ENCODE measurements at regions not wholly inside any gene's neighbourhood (a gene's known extent, or its start where the extent isn't known, plus 50 kb on each side); places are given as distances from the start of the nearest gene placed in this dataset.

GRCh38 chr12:43060742-43061141, 471.2 kb upstream of the PRICKLE1 start:
- DNase-seq (ENCODE audit: low read depth in 6 of 9, low spot score in 9 of 9) = no peak
- Histone ChIP-seq H3K4me1 (ENCODE audit: control insufficient read depth in 2 of 2, insufficient read depth in 2 of 2, low read length in 2 of 2) (no peaks in the 10 kb centered on the region), H3K4me3 (ENCODE audit: low read length in 2 of 2) (no peak overlapping the region), H3K27ac (ENCODE audit: low read depth in 1 of 2, low read length in 1 of 2) (no peak overlapping the region), H3K36me3 (ENCODE audit: control insufficient read depth in 2 of 2, insufficient read depth in 2 of 2, low read length in 1 of 2) (no peaks in the 10 kb centered on the region), H3K27me3 (ENCODE audit: control insufficient read depth in 2 of 2, insufficient read depth in 1 of 2, low read length in 1 of 2) (no peaks in the 10 kb centered on the region), H3K9me3 (ENCODE audit: control insufficient read depth in 2 of 2, insufficient read depth in 1 of 2, low read length in 1 of 2) (peaks cover 0 to 3% of the 10 kb centered on the region in 2 donors)
- 5% methylated on average over 2 of the region's 2 CpGs for WGBS

GRCh38 chr12:43058616-43059015, 469.1 kb upstream of the PRICKLE1 start:
- Histone ChIP-seq H3K4me1 (ENCODE audit: control insufficient read depth in 2 of 2, insufficient read depth in 2 of 2, low read length in 2 of 2) (no peaks in the 10 kb centered on the region), H3K27ac (ENCODE audit: low read depth in 1 of 2, low read length in 1 of 2) (no peak overlapping the region), H3K9me3 (ENCODE audit: control insufficient read depth in 2 of 2, insufficient read depth in 1 of 2, low read length in 1 of 2) (peaks cover 0 to 3% of the 10 kb centered on the region in 2 donors), H3K4me3 (ENCODE audit: low read length in 2 of 2) (no peak overlapping the region), H3K27me3 (ENCODE audit: control insufficient read depth in 2 of 2, insufficient read depth in 1 of 2, low read length in 1 of 2) (no peaks in the 10 kb centered on the region), H3K36me3 (ENCODE audit: control insufficient read depth in 2 of 2, insufficient read depth in 2 of 2, low read length in 1 of 2) (no peaks in the 10 kb centered on the region)
- DNase-seq (ENCODE audit: low read depth in 6 of 9, low spot score in 9 of 9) = no peak
- 95% methylated on average over 4 of the region's 4 CpGs for WGBS

- H3K4me1 ChIP-seq (ENCODE audit: control insufficient read depth in 2 of 2, insufficient read depth in 2 of 2, low read length in 2 of 2) = no peaks in the 10 kb centered on the region
- H3K36me3 ChIP-seq (ENCODE audit: control insufficient read depth in 2 of 2, insufficient read depth in 2 of 2, low read length in 1 of 2) = no peaks in the 10 kb centered on the region
- H3K27ac ChIP-seq (ENCODE audit: low read depth in 1 of 2, low read length in 1 of 2) = no peak overlapping the region
- no peaks in the 10 kb centered on the region for H3K27me3 ChIP-seq (ENCODE audit: control insufficient read depth in 2 of 2, insufficient read depth in 1 of 2, low read length in 1 of 2)
- peaks cover 0 to 3% of the 10 kb centered on the region in 2 donors for H3K9me3 ChIP-seq (ENCODE audit: control insufficient read depth in 2 of 2, insufficient read depth in 1 of 2, low read length in 1 of 2)
- DNase-seq (ENCODE audit: low read depth in 6 of 9, low spot score in 9 of 9) = no peak
- H3K4me3 ChIP-seq (ENCODE audit: low read length in 2 of 2) = no peak overlapping the region
These were observed 468.0 kb upstream of the PRICKLE1 start for GRCh38 chr12:43057566-43057965.

GRCh38 chr12:43054085-43054484, 464.5 kb upstream of the PRICKLE1 start:
- H3K4me1 ChIP-seq (ENCODE audit: control insufficient read depth in 2 of 2, insufficient read depth in 2 of 2, low read length in 2 of 2) = no peaks in the 10 kb centered on the region
- 92% methylated on average over 2 of the region's 2 CpGs for WGBS
- no peaks in the 10 kb centered on the region for H3K27me3 ChIP-seq (ENCODE audit: control insufficient read depth in 2 of 2, insufficient read depth in 1 of 2, low read length in 1 of 2)
- H3K9me3 ChIP-seq (ENCODE audit: control insufficient read depth in 2 of 2, insufficient read depth in 1 of 2, low read length in 1 of 2) = peaks cover 0 to 1% of the 10 kb centered on the region in 2 donors
- DNase-seq (ENCODE audit: low read depth in 6 of 9, low spot score in 9 of 9) = no peak
- no peaks in the 10 kb centered on the region for H3K36me3 ChIP-seq (ENCODE audit: control insufficient read depth in 2 of 2, insufficient read depth in 2 of 2, low read length in 1 of 2)
- no peak overlapping the region for H3K4me3 ChIP-seq (ENCODE audit: low read length in 2 of 2)
- no peak overlapping the region for H3K27ac ChIP-seq (ENCODE audit: low read depth in 1 of 2, low read length in 1 of 2)

GRCh38 chr12:43052441-43052840, 462.9 kb upstream of the PRICKLE1 start:
- Histone ChIP-seq H3K4me1 (ENCODE audit: control insufficient read depth in 2 of 2, insufficient read depth in 2 of 2, low read length in 2 of 2) (no peaks in the 10 kb centered on the region), H3K4me3 (ENCODE audit: low read length in 2 of 2) (no peak overlapping the region), H3K9me3 (ENCODE audit: control insufficient read depth in 2 of 2, insufficient read depth in 1 of 2, low read length in 1 of 2) (no peaks in the 10 kb centered on the region), H3K27ac (ENCODE audit: low read depth in 1 of 2, low read length in 1 of 2) (no peak overlapping the region), H3K36me3 (ENCODE audit: control insufficient read depth in 2 of 2, insufficient read depth in 2 of 2, low read length in 1 of 2) (no peaks in the 10 kb centered on the region), H3K27me3 (ENCODE audit: control insufficient read depth in 2 of 2, insufficient read depth in 1 of 2, low read length in 1 of 2) (no peaks in the 10 kb centered on the region)
- 96% methylated on average over 6 of the region's 6 CpGs for WGBS
- no peak for DNase-seq (ENCODE audit: low read depth in 6 of 9, low spot score in 9 of 9)

GRCh38 chr12:43044241-43044640, 454.7 kb upstream of the PRICKLE1 start:
- no peak overlapping the region for H3K27ac ChIP-seq (ENCODE audit: low read depth in 1 of 2, low read length in 1 of 2)
- H3K9me3 ChIP-seq (ENCODE audit: control insufficient read depth in 2 of 2, insufficient read depth in 1 of 2, low read length in 1 of 2) = no peaks in the 10 kb centered on the region
- H3K36me3 ChIP-seq (ENCODE audit: control insufficient read depth in 2 of 2, insufficient read depth in 2 of 2, low read length in 1 of 2) = no peaks in the 10 kb centered on the region
- no peak overlapping the region for H3K4me3 ChIP-seq (ENCODE audit: low read length in 2 of 2)
- 91% methylated on average over 2 of the region's 2 CpGs for WGBS
- DNase-seq (ENCODE audit: low read depth in 6 of 9, low spot score in 9 of 9) = no peak
- no peaks in the 10 kb centered on the region for H3K27me3 ChIP-seq (ENCODE audit: control insufficient read depth in 2 of 2, insufficient read depth in 1 of 2, low read length in 1 of 2)
- no peaks in the 10 kb centered on the region for H3K4me1 ChIP-seq (ENCODE audit: control insufficient read depth in 2 of 2, insufficient read depth in 2 of 2, low read length in 2 of 2)

GRCh38 chr12:43038991-43039390, 449.4 kb upstream of the PRICKLE1 start:
- H3K4me3 ChIP-seq (ENCODE audit: low read length in 2 of 2) = no peak overlapping the region
- no peaks in the 10 kb centered on the region for H3K9me3 ChIP-seq (ENCODE audit: control insufficient read depth in 2 of 2, insufficient read depth in 1 of 2, low read length in 1 of 2)
- no peaks in the 10 kb centered on the region for H3K4me1 ChIP-seq (ENCODE audit: control insufficient read depth in 2 of 2, insufficient read depth in 2 of 2, low read length in 2 of 2)
- H3K36me3 ChIP-seq (ENCODE audit: control insufficient read depth in 2 of 2, insufficient read depth in 2 of 2, low read length in 1 of 2) = no peaks in the 10 kb centered on the region
- no peak overlapping the region for H3K27ac ChIP-seq (ENCODE audit: low read depth in 1 of 2, low read length in 1 of 2)
- H3K27me3 ChIP-seq (ENCODE audit: control insufficient read depth in 2 of 2, insufficient read depth in 1 of 2, low read length in 1 of 2) = no peaks in the 10 kb centered on the region
- no peak for DNase-seq (ENCODE audit: low read depth in 6 of 9, low spot score in 9 of 9)
- 84% methylated on average over 3 of the region's 3 CpGs for WGBS

DNA sequence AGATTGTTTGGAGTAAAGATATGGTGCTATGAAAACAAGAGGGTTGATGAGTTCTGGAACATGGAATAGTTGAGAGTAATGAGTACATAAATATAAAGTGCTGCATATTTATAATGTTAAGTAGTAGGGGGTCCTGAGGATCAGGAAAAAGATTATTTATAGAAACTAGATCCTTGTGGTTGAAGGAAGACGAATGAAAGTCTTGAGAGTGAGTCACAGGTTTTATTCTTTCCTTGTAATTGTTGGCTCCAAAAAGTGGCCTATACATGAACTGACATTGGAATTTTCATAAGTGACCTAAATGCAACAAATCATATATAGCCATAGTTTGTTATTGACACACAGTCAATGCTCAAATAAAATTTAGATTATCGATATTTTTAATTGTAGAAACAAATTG, 440.4 kb upstream of the PRICKLE1 start:
- H3K27me3 ChIP-seq (ENCODE audit: control insufficient read depth in 2 of 2, insufficient read depth in 1 of 2, low read length in 1 of 2) = no peaks in the 10 kb centered on the region
- H3K36me3 ChIP-seq (ENCODE audit: control insufficient read depth in 2 of 2, insufficient read depth in 2 of 2, low read length in 1 of 2) = no peaks in the 10 kb centered on the region
- H3K9me3 ChIP-seq (ENCODE audit: control insufficient read depth in 2 of 2, insufficient read depth in 1 of 2, low read length in 1 of 2) = no peaks in the 10 kb centered on the region
- WGBS = 91% methylated on average over 2 of the region's 2 CpGs
- H3K4me1 ChIP-seq (ENCODE audit: control insufficient read depth in 2 of 2, insufficient read depth in 2 of 2, low read length in 2 of 2) = no peaks in the 10 kb centered on the region
- H3K27ac ChIP-seq (ENCODE audit: low read depth in 1 of 2, low read length in 1 of 2) = no peak overlapping the region
- DNase-seq (ENCODE audit: low read depth in 6 of 9, low spot score in 9 of 9) = no peak
- H3K4me3 ChIP-seq (ENCODE audit: low read length in 2 of 2) = no peak overlapping the region

DNA sequence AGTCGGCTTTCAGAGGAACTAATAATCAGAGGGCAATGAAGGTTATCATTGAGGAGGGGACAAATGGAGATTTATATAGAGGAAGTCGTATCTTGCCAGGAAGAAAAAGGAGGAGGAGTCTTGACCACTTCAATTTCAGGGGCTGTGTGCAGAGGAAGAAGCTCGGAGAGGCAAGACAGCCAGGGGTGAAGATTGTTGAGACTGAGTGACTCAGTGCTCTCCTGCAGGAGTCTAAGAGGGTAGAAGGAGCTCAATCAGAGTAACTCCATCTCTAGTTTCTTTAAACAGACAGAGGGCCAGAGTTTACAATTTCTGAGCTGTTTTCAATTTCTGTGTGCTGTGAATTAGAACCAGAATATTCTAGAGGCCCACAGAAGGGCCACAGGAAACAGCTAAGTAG, 439.3 kb upstream of the PRICKLE1 start:
- H3K9me3 ChIP-seq (ENCODE audit: control insufficient read depth in 2 of 2, insufficient read depth in 1 of 2, low read length in 1 of 2) = no peaks in the 10 kb centered on the region
- no peak overlapping the region for H3K27ac ChIP-seq (ENCODE audit: low read depth in 1 of 2, low read length in 1 of 2)
- H3K27me3 ChIP-seq (ENCODE audit: control insufficient read depth in 2 of 2, insufficient read depth in 1 of 2, low read length in 1 of 2) = no peaks in the 10 kb centered on the region
- DNase-seq (ENCODE audit: low read depth in 6 of 9, low spot score in 9 of 9) = no peak
- no peaks in the 10 kb centered on the region for H3K36me3 ChIP-seq (ENCODE audit: control insufficient read depth in 2 of 2, insufficient read depth in 2 of 2, low read length in 1 of 2)
- no peak overlapping the region for H3K4me3 ChIP-seq (ENCODE audit: low read length in 2 of 2)
- 69% methylated on average over 3 of the region's 3 CpGs for WGBS
- H3K4me1 ChIP-seq (ENCODE audit: control insufficient read depth in 2 of 2, insufficient read depth in 2 of 2, low read length in 2 of 2) = no peaks in the 10 kb centered on the region

- Histone ChIP-seq H3K4me3 (ENCODE audit: low read length in 2 of 2) (no peak overlapping the region), H3K9me3 (ENCODE audit: control insufficient read depth in 2 of 2, insufficient read depth in 1 of 2, low read length in 1 of 2) (no peaks in the 10 kb centered on the region), H3K27ac (ENCODE audit: low read depth in 1 of 2, low read length in 1 of 2) (no peak overlapping the region), H3K4me1 (ENCODE audit: control insufficient read depth in 2 of 2, insufficient read depth in 2 of 2, low read length in 2 of 2) (no peaks in the 10 kb centered on the region), H3K36me3 (ENCODE audit: control insufficient read depth in 2 of 2, insufficient read depth in 2 of 2, low read length in 1 of 2) (no peaks in the 10 kb centered on the region), H3K27me3 (ENCODE audit: control insufficient read depth in 2 of 2, insufficient read depth in 1 of 2, low read length in 1 of 2) (no peaks in the 10 kb centered on the region)
- 82% methylated on average over 1 of the region's 1 CpG for WGBS
- no peak for DNase-seq (ENCODE audit: low read depth in 6 of 9, low spot score in 9 of 9)
These were observed 433.3 kb upstream of the PRICKLE1 start for GRCh38 chr12:43022838-43023237.

All from thymus (tissue), 11 donors.